ENCODE measurements at regions not wholly inside any gene's neighbourhood (a gene's known extent, or its start where the extent isn't known, plus 50 kb on each side); places are given as distances from the start of the nearest gene placed in this dataset.

GRCh38 chr1:104100115-104100514 is 350.4 kb downstream of the AMY1C start:
- Histone ChIP-seq H3K27me3 (replicated peaks; ENCODE audit: insufficient read depth) (no peaks in the 10 kb centered on the region), H3K9me3 (no peaks in the 10 kb centered on the region), H3K4me1 (ENCODE audit: control insufficient read depth in 1 of 2, low read depth in 2 of 2) (no peaks in the 10 kb centered on the region), H3K4me3 (no peak overlapping the region), H3K36me3 (no peaks in the 10 kb centered on the region), H3K27ac (no peak overlapping the region)
- ATAC-seq (ENCODE audit: insufficient number of reproducible peaks, low FRiP score, low read depth) (no peak), DNase-seq (ENCODE audit: low spot score) (no peak)
- no peak for TF ChIP-seq CTCF (IDR thresholded peaks at IDR 0.05)

- Histone ChIP-seq H3K4me3 (no peak overlapping the region), H3K27ac (no peak overlapping the region), H3K9me3 (no peaks in the 10 kb centered on the region), H3K4me1 (ENCODE audit: control insufficient read depth in 1 of 2, low read depth in 2 of 2) (no peaks in the 10 kb centered on the region), H3K27me3 (replicated peaks; ENCODE audit: insufficient read depth) (no peaks in the 10 kb centered on the region), H3K36me3 (no peaks in the 10 kb centered on the region)
- ATAC-seq (ENCODE audit: insufficient number of reproducible peaks, low FRiP score, low read depth) (no peak), DNase-seq (ENCODE audit: low spot score) (no peak)
- no peak for TF ChIP-seq CTCF (IDR thresholded peaks at IDR 0.05)
These were observed 355.8 kb downstream of the AMY1C start for GRCh38 chr1:104105465-104105864.

GRCh38 chr1:104120525-104120924 is 370.8 kb downstream of the AMY1C start:
- Histone ChIP-seq H3K9me3 (no peaks in the 10 kb centered on the region), H3K4me1 (ENCODE audit: control insufficient read depth in 1 of 2, low read depth in 2 of 2) (no peaks in the 10 kb centered on the region), H3K4me3 (no peak overlapping the region), H3K27ac (no peak overlapping the region), H3K27me3 (replicated peaks; ENCODE audit: insufficient read depth) (no peaks in the 10 kb centered on the region), H3K36me3 (no peaks in the 10 kb centered on the region)
- DNase-seq (ENCODE audit: low spot score): no peak
- no peak for TF ChIP-seq CTCF (IDR thresholded peaks at IDR 0.05)
- ATAC-seq (ENCODE audit: insufficient number of reproducible peaks, low FRiP score, low read depth): no peak

GRCh38 chr1:104121271-104121670 is 371.6 kb downstream of the AMY1C start:
- Histone ChIP-seq H3K4me1 (ENCODE audit: control insufficient read depth in 1 of 2, low read depth in 2 of 2) (no peaks in the 10 kb centered on the region), H3K4me3 (no peak overlapping the region), H3K9me3 (no peaks in the 10 kb centered on the region), H3K27ac (no peak overlapping the region), H3K27me3 (replicated peaks; ENCODE audit: insufficient read depth) (no peaks in the 10 kb centered on the region), H3K36me3 (no peaks in the 10 kb centered on the region)
- DNase-seq (ENCODE audit: low spot score): no peak
- ATAC-seq (ENCODE audit: insufficient number of reproducible peaks, low FRiP score, low read depth): no peak
- TF ChIP-seq CTCF (IDR thresholded peaks at IDR 0.05): no peak

GRCh38 chr1:104125266-104125665 is 375.6 kb downstream of the AMY1C start:
- ATAC-seq (ENCODE audit: insufficient number of reproducible peaks, low FRiP score, low read depth) (no peak), DNase-seq (ENCODE audit: low spot score) (no peak)
- Histone ChIP-seq H3K27ac (no peak overlapping the region), H3K27me3 (replicated peaks; ENCODE audit: insufficient read depth) (no peaks in the 10 kb centered on the region), H3K4me1 (ENCODE audit: control insufficient read depth in 1 of 2, low read depth in 2 of 2) (no peaks in the 10 kb centered on the region), H3K36me3 (no peaks in the 10 kb centered on the region), H3K9me3 (no peaks in the 10 kb centered on the region), H3K4me3 (no peak overlapping the region)
- no peak for TF ChIP-seq CTCF (IDR thresholded peaks at IDR 0.05)

All from thoracic aorta (tissue), 2 donors.